Stimulated activated CD4-positive, alpha-beta T cell treated with anti-CD3 and anti-CD28 coated beads, Interleukin-2, amount 100 ng/mL, for 4 hours (primary cell): ENCODE measurements at regions not wholly inside any gene's neighbourhood (a gene's known extent, or its start where the extent isn't known, plus 50 kb on each side); places are given as distances from the start of the nearest gene placed in this dataset.
A peak's percentile ranks its signal among the peaks of the same experiment; 100 is the strongest.

Experiments used
- DNase-seq: peaks from one replicate; pipeline ENCODE4 v3.0.0-alpha.2; 2020; ENCODE audit warnings: low read depth

DNA sequence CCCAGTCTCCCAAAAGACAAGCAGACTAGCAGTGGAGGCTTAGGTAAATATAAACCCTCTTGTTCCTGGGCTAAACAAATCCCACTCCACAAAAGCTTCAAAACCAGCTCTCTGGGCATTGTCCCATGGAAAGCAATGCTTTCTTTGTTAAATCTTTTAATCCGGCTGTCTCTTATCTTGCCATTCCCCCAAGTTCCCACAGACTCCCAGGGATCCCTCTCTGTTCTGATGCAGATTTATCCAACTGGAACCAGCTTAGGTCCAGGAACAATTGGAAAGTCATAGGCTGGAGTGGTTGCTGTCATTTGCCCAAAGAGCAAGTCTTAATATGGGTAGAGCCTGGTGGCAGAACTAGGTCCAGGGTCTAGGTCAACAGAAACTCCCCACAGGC lies 110.1 kb upstream of the ATP1A1 start:
- DNase-seq = no peak

- no peak for DNase-seq
Observed at GRCh38 chr1:116265931-116266863, 106.8 kb upstream of the ATP1A1 start.

GRCh38 chr1:116266864-116267212 lies 106.2 kb upstream of the ATP1A1 start:
- DNase-seq = no peak

- peak; percentile 3 for DNase-seq
Observed at GRCh38 chr1:116268211-116268610, 104.8 kb upstream of the ATP1A1 start.

DNA sequence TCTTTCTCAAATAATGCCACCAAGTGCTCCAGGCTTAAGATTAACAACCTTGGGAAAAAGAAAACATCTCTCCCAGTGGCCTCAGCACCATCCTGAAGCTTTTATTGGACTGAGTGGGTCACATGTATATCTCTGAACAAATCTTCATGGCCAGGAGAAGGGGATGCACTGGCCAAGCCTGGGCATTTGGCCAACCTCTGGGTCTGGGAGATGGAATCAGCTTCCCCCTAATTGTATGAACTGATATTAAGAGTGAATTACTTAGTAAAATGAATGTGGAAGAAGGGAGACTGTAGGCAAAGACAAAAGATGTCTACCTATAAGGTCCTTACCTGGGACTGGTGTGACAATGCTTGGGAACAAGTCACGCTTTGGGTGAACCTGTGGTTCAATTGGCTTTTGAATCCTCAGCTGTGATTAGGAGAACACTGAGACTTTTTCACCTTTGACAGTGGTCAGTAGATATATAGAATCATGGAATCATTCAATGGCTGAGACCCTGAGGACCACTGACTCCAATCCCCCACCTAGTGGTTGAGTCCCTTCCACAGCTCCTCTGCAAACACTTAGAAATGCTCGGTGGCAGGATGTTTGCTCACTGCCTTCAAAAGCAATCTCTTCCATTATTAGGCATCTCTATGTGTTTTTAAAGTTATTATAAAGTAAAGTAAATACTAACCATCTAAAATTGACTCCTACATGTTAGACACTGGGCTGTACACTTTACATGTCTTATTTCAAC lies 102.6 kb upstream of the ATP1A1 start:
- no peak for DNase-seq

- no peak for DNase-seq
Observed at GRCh38 chr1:116273042-116273783, 99.8 kb upstream of the ATP1A1 start.

- DNase-seq = no peak
Observed at GRCh38 chr1:116276532-116276931, 96.5 kb upstream of the ATP1A1 start.

DNA sequence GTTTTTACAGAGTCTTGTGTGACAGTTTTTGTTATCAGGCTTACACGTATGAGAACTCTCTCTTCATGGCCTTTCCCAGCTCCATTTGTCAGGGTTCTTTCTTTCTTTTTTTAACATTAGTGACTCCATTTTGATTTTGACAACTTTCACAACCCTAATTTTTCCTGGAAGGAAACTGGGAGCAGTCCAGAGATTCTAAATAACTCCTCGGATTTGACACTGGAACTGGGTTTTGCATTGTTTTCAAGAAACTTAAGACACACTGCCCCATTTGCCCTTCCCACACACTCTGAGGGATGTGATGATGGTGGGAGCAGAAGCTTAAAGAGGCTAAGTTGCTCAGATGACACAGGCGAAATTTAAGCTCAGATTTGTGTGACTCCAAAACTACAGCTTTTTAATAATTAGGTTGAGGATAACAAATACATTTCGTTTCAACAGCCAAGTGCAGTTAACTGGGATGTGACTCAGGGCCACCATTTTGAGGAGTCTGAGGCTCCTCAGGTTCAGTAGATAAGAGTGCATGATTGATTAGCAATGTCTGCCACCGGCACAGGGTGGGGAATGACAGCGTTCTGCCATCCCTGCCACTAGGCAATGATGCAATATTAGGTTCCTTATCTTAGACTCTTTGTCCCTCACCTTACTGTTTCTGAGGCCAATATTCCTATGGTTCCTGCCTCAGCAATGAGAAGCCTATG lies 95.1 kb upstream of the ATP1A1 start:
- no peak for DNase-seq

- DNase-seq = no peak
Observed at GRCh38 chr1:116278541-116278866, 94.5 kb upstream of the ATP1A1 start.

DNA sequence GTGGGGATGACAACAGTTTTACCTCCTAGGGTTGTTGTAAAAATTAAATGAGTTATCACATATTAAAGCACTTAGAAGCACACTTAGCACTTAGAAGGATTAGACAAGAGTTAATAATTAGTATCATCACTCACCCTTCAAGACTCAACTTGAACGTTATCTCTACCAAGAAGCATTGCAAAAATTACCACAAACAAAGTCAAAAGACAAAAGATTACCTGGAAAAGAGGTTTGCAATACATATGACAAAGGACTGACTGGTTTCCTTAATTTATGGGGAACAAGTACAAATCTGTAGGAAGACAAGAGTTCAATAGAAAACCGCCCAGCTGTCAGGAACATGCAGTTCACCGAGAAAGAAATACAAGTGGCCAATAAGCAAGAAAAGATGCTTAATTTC lies 93.3 kb upstream of the ATP1A1 start:
- no peak for DNase-seq

GRCh38 chr1:116284819-116285390 lies 88.1 kb upstream of the ATP1A1 start:
- DNase-seq = no peak

DNA sequence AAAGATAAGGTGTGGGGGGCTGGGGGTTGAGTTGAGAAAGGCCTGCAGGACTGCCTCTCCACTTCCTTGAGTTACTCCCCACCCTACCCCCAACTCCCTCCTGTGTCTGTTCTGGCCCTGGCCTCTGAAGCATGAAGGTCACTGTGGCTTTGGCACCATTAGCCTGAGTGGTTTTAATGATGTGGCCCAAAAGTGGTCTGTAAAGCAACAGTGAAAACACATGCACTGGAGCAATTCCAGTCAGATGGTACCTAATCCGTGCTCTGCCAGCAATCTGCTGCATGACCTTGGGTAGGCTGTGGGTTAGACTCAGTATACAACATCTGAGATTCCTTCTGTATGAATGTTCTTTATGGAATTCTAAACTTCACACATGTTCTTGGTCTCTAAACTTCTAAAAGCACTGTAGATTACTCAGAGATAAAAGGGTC lies 86.5 kb upstream of the ATP1A1 start:
- DNase-seq = no peak

DNA sequence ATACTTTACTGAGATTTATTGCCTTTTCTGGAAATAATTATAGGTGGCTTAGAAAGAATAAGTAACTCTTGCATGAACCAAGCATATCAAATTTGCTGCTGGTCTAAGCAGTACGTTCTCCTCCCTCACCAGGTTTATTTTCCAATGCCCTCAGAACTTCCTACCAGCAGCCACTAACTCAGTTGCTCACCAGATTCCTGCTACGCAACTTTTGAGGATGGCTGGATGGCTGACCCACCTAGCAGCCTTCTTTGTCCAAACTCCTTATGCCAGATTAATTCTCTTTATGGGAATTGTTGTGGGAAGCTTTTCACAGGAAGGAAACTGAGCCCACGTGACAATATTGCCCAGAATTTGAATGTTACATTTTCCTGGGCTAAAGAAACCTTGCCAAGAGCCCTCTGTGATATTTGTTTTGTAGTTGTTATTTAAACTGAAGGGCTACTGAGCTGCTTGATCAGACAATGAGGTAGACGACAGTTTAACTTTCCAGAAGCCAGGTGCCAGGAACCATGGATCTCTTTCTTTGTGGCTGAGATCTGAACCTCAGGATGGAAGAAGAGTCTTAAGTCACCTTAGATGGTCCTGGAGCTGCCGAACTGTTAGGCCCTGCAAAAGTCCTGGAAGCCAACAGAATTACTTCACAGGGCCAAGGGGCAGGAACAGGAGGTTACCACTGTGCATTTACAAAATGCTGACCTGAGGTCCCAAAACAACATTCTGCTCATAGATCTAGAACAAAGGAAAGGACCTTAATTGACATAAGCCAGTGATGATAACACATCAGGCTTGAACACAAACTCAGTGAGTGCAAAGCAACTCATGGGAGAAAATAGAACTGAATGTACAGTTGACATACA lies 85.5 kb upstream of the ATP1A1 start:
- no peak for DNase-seq

- DNase-seq = no peak
Observed at GRCh38 chr1:116288201-116288598, 84.8 kb upstream of the ATP1A1 start.

GRCh38 chr1:116289193-116289592 lies 83.9 kb upstream of the ATP1A1 start:
- DNase-seq = no peak

- DNase-seq = no peak
Observed at GRCh38 chr1:116290085-116290705, 82.8 kb upstream of the ATP1A1 start.

GRCh38 chr1:116291024-116291423 lies 82.0 kb upstream of the ATP1A1 start:
- DNase-seq = no peak

GRCh38 chr1:116292929-116293725 lies 79.9 kb upstream of the ATP1A1 start:
- no peak for DNase-seq

- DNase-seq = no peak
Observed at GRCh38 chr1:116297495-116298212, 75.4 kb upstream of the ATP1A1 start.
